Naive B cell (primary cell): ENCODE measurements at regions not wholly inside any gene's neighbourhood (a gene's known extent, or its start where the extent isn't known, plus 50 kb on each side); places are given as distances from the start of the nearest gene placed in this dataset.

Experiments
- ATAC-seq, 2 donors: fragments of 150-1000 bp; cut with Tn5 transposase; 2 replicates each; pipeline ENCODE4 v1.10.0; 2021; ENCODE audit warnings: low read depth in 2 of 2, mild to moderate bottlenecking in 2 of 2, moderate library complexity in 2 of 2
- DNase-seq: peaks from one replicate; pipeline ENCODE4 v3.0.0; 2022
- H3K27ac Mint-ChIP-seq, 6 donors: one replicate each; pipeline ENCODE4 v1.8.0; 2020 to 2022; ENCODE audit warnings: mild to moderate bottlenecking in 6 of 6, mixed read lengths in 6 of 6, moderate library complexity in 5 of 6, inconsistent platforms in 2 of 6
- H3K27me3 Mint-ChIP-seq, 3 donors: one replicate each; pipeline ENCODE4 v1.8.0; 2021 to 2022; ENCODE audit warnings: mixed read lengths in 3 of 3, mild to moderate bottlenecking in 1 of 3
- H3K36me3 Mint-ChIP-seq, 2 donors: one replicate each; pipeline ENCODE4 v1.8.0; 2020 to 2022; ENCODE audit warnings: mixed read lengths in 2 of 2, inconsistent platforms in 1 of 2, mild to moderate bottlenecking in 1 of 2
- H3K4me1 Mint-ChIP-seq, 3 donors: one replicate each; pipeline ENCODE4 v1.8.0; 2020 to 2022; ENCODE audit warnings: mixed read lengths in 3 of 3, inconsistent platforms in 1 of 3, mild to moderate bottlenecking in 1 of 3, moderate library complexity in 1 of 3
- H3K4me3 Mint-ChIP-seq, 8 donors: one replicate each; pipeline ENCODE4 v1.8.0; 2020 to 2022; ENCODE audit warnings: mild to moderate bottlenecking in 8 of 8, mixed read lengths in 8 of 8, moderate library complexity in 8 of 8, inconsistent platforms in 2 of 8
- H3K9me3 Mint-ChIP-seq, 7 donors: one replicate each; pipeline ENCODE4 v1.8.0; 2020 to 2022; ENCODE audit warnings: mixed read lengths in 7 of 7, mild to moderate bottlenecking in 5 of 7, inconsistent platforms in 2 of 7, moderate library complexity in 1 of 7

DNA sequence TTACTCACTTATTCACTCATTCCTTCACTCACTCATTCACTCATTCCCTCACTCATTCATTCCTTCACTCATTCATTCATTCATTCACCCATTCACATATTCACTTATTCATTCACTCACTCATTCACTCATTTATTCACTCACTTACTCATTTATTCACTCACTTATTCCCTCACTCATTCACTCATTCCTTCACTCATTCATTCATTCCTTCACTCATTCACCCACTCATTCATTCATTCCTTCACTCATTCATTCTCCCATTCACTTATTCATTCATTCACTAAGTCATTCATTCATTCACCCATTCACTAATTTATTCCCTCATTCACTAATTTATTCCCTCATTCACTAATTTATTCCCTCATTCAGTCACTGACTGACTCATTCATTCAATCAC lies 127.6 kb downstream of the EDN3 start:
- H3K4me3 Mint-ChIP-seq: no peak overlapping the region
- H3K36me3 Mint-ChIP-seq: no peaks in the 10 kb centered on the region
- peaks cover 0 to 5% (median 0%) of the 10 kb centered on the region in 7 donors for H3K9me3 Mint-ChIP-seq
- DNase-seq (no peak), ATAC-seq (no peak)
- H3K4me1 Mint-ChIP-seq: peaks cover 0 to 17% (median 13%) of the 10 kb centered on the region in 3 donors
- H3K27me3 Mint-ChIP-seq: peaks cover 3 to 9% (median 3%) of the 10 kb centered on the region in 3 donors
- H3K27ac Mint-ChIP-seq: no peak overlapping the region

DNA sequence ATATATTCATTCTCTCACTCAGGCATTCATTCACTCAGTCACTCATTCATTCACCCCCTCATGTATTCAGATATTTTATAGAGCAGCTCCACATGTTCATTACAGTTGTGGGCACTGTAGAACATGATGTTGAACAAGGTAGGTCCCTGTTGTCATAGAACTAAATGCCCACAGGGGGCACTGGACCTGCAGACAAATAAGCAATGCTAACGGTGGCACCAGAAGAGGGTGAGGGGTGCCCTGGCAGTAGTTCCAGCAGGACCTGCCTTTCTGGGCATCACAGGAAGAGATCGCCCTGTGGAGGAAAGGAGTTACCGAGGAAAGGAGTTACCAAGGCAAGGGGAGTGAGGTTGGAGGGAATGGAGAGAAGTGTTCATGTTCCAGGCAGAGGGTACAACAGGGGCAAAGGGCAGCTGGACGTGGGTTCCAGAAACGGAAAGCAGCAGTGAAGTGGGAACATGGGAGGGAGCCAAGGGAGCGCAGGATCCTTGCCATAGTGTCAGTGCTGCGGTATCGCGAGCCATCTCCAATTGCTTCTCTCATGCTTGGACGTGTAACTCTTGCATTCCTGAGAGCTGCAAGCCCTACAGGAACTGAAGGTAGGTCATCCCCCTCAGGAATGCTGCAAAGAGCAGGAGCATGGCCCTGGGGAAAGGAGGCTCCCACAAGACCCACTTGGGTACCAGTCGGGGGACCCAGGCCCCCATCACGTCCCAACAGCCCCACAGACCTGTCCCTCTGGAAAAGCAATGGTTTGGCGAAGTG lies 128.2 kb downstream of the EDN3 start:
- Mint-ChIP-seq H3K27ac (peak overlapping the region in 3 of 6 donors; percentile 26 to 90 (median 70)), H3K4me3 (peak overlapping the region in 3 of 8 donors; percentile 13 to 46 (median 30)), H3K27me3 (peaks cover 9 to 15% (median 9%) of the 10 kb centered on the region in 3 donors), H3K9me3 (peaks cover 0 to 5% (median 0%) of the 10 kb centered on the region in 7 donors), H3K36me3 (no peaks in the 10 kb centered on the region), H3K4me1 (peaks cover 0 to 17% (median 13%) of the 10 kb centered on the region in 3 donors)
- DNase-seq (no peak), ATAC-seq (no peak)

DNA sequence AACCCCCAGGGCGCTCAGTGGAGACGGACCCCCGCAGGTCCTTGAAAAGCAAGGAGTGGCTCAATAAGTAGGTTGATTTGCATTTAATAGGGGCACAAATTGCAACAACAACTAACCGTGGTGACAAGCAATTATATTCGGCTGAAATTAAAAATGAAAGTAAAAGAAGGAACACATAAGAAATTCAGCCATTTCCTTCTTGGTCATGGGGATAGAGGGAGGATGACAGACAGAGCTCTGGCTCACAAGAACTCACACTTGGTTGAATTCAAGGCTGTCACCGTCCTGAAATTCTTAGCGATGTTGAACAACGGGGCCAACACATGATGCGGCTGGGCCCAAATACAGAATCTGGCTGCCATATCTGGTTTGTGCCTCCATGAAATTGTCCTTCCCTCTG lies 129.0 kb downstream of the EDN3 start:
- no peaks in the 10 kb centered on the region for H3K36me3 Mint-ChIP-seq
- H3K9me3 Mint-ChIP-seq: peaks cover 0 to 5% (median 0%) of the 10 kb centered on the region in 7 donors
- peaks cover 9 to 16% (median 11%) of the 10 kb centered on the region in 3 donors for H3K27me3 Mint-ChIP-seq
- ATAC-seq (no peak), DNase-seq (no peak)
- peak overlapping the region in 2 of 6 donors; percentile 70 to 90 for H3K27ac Mint-ChIP-seq
- H3K4me1 Mint-ChIP-seq: peaks cover 0 to 17% (median 13%) of the 10 kb centered on the region in 3 donors
- peak overlapping the region in 5 of 8 donors; percentile 15 to 51 (median 30) for H3K4me3 Mint-ChIP-seq

DNA sequence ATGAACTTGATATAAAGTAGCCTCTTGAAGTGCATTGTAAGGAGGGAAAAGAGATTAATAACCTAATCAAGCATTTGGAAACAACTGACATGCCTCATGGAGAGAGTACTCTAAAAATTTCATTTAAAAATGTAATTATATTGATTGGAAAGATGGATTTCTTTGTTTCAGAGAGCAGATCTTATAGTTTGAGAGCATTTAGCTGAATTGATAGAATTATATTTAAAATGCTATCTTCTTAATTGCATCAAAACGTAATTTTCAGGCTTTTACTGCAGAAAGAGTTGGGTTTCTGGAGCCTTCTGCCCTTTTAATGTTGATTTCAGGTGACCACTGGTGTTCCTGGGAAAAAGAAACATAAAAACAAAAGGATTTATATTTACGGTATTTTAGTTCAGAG lies 130.6 kb downstream of the EDN3 start:
- no peak overlapping the region for H3K4me3 Mint-ChIP-seq
- peaks cover 0 to 5% (median 0%) of the 10 kb centered on the region in 7 donors for H3K9me3 Mint-ChIP-seq
- H3K36me3 Mint-ChIP-seq: no peaks in the 10 kb centered on the region
- DNase-seq: no peak
- peaks cover 0 to 17% (median 13%) of the 10 kb centered on the region in 3 donors for H3K4me1 Mint-ChIP-seq
- H3K27ac Mint-ChIP-seq: no peak overlapping the region
- no peak for ATAC-seq
- H3K27me3 Mint-ChIP-seq: peaks cover 9 to 15% (median 11%) of the 10 kb centered on the region in 3 donors

DNA sequence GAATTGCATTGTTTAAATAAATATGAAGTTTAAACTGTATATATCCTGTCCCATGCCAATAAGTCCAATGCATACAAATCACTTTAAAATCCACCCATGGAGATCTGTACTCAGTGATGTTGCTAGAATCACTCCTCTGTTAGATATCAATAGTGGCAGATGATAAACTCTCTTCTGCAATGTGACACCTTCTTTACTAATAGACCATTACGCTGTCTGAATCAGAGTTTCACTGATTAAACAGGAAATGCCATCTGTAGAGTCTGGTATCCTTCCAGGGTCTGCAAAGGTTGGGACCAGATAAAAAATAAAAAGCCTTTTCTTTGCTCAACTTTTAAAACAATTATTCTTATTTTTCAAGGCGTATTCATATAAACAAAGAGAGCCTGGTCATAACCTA lies 134.5 kb downstream of the EDN3 start:
- DNase-seq (no peak), ATAC-seq (no peak)
- Mint-ChIP-seq H3K27ac (no peak overlapping the region), H3K9me3 (peaks cover 0 to 2% (median 0%) of the 10 kb centered on the region in 7 donors), H3K4me1 (no peaks in the 10 kb centered on the region), H3K4me3 (no peak overlapping the region), H3K36me3 (no peaks in the 10 kb centered on the region), H3K27me3 (peaks cover 11 to 20% (median 17%) of the 10 kb centered on the region in 3 donors)

DNA sequence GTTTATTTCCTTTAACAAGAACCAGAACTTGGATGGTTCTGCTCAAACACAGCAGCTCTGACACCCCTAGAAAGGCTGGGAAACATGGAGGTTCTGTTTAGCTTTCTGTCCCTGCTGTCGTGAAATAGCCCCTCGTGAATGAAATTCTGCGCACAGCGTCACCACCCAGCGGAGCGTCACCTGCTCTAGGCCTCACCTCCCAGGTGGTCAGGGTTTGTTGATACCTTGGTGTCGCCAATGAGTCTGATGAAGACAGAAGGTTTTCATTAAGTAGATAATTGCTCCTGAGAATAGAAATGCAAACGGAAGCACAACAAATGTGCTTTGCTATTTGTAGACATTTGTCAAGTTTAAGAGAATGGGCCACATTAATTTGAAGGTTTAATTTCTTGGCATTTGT lies 135.1 kb downstream of the EDN3 start:
- no peak overlapping the region for H3K27ac Mint-ChIP-seq

DNA sequence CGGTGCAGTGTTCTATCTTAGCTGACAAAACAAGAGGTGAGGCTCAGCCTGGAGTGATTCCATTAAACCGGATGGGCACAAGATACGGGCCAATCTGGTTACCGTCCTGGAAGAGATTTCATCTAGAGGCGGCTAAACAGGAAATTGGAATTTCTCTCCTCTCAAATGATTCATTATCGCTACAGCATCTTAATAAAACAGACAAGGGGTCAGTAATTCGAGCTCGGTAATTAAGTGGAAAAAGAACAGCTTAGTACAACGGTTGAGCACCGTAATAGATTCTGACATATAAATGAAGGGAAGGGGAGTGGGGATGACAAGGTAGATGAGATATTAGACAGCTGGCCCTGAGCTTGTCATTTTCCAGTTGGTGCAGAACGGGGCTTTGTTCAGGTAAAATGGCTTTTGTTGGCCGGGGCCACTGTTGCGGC lies 137.2 kb downstream of the EDN3 start:
- no peak for DNase-seq
- Mint-ChIP-seq H3K4me1 (no peaks in the 10 kb centered on the region), H3K27me3 (peaks cover 28 to 36% (median 30%) of the 10 kb centered on the region in 3 donors), H3K36me3 (no peaks in the 10 kb centered on the region), H3K9me3 (peaks cover 0 to 2% (median 0%) of the 10 kb centered on the region in 7 donors), H3K27ac (no peak overlapping the region), H3K4me3 (no peak overlapping the region)
- no peak for ATAC-seq

More for the DNA sequence above, 135.1 kb downstream of the EDN3 start:
- Mint-ChIP-seq H3K27me3 (peaks cover 11 to 20% (median 17%) of the 10 kb centered on the region in 3 donors), H3K9me3 (peaks cover 0 to 2% (median 0%) of the 10 kb centered on the region in 7 donors), H3K36me3 (no peaks in the 10 kb centered on the region), H3K4me1 (no peaks in the 10 kb centered on the region), H3K4me3 (no peak overlapping the region)
- DNase-seq (no peak), ATAC-seq (no peak)

DNA sequence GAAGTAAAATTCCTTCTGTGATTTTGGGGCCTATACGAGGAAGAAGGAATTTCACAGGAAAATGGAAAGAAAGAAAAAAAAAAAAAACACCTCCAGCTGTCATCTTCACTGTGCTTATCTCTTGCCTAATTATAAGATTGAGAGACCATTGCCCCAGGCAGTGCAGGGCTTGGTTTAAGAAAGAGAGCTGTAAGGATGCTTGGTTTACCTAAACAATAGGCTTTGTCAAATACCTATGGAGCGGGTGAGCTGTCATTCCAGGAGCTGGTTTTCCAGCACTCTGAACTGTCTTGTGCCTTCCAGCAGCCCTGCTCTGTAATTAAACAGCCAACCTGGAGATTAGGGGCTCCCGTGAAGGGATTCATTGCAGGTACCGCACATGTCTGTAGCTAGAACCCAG lies 137.8 kb downstream of the EDN3 start:
- no peak overlapping the region for H3K4me3 Mint-ChIP-seq
- peaks cover 0 to 2% (median 0%) of the 10 kb centered on the region in 7 donors for H3K9me3 Mint-ChIP-seq
- peaks cover 27 to 37% (median 30%) of the 10 kb centered on the region in 3 donors for H3K27me3 Mint-ChIP-seq
- DNase-seq (no peak), ATAC-seq (no peak)
- H3K27ac Mint-ChIP-seq: no peak overlapping the region
- H3K4me1 Mint-ChIP-seq: no peaks in the 10 kb centered on the region
- no peaks in the 10 kb centered on the region for H3K36me3 Mint-ChIP-seq

DNA sequence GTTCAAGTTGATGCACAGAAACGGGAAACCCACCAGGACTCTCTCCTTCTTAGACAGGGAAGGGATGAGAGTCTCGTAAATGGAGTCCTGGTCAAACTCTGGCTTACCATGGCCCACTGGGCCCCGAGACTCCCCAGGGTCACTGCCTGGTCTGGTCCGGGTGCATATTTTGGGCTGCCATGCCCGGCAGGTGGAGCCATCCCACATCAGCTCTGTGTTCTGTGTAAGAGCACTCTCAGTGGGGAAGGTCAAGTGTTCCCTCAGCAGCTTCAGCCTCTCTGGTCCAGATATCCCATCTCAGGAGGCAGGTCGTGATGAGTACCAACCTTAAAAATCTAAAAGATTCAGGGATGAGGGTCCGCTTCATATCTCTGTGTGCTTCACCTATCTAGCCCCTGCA lies 138.8 kb downstream of the EDN3 start:
- DNase-seq (no peak), ATAC-seq (no peak)
- Mint-ChIP-seq H3K4me1 (no peaks in the 10 kb centered on the region), H3K36me3 (no peaks in the 10 kb centered on the region), H3K27me3 (peaks cover 32 to 41% (median 34%) of the 10 kb centered on the region in 3 donors), H3K9me3 (no peaks in the 10 kb centered on the region), H3K4me3 (no peak overlapping the region), H3K27ac (no peak overlapping the region)

DNA sequence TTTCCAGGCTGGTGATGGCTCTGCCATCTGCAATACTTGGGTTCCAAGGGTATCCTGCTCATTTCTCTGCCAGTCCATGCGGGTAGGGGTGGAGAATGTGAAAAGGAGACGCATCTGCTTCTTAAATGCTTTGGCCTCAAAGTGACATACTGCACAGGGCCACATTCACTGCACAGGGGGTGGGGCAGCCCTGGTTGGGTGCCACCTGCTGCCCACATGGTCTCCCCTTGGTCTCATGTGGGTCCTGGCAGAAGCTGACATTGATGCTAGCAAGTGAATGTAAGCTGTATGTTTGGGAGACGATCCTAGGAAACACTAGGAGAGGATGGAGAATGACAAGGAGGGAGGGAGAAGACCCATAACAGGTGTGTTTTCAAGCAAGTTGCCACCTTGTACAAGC lies 140.9 kb downstream of the EDN3 start:
- peaks cover 44 to 61% (median 49%) of the 10 kb centered on the region in 3 donors for H3K27me3 Mint-ChIP-seq

DNA sequence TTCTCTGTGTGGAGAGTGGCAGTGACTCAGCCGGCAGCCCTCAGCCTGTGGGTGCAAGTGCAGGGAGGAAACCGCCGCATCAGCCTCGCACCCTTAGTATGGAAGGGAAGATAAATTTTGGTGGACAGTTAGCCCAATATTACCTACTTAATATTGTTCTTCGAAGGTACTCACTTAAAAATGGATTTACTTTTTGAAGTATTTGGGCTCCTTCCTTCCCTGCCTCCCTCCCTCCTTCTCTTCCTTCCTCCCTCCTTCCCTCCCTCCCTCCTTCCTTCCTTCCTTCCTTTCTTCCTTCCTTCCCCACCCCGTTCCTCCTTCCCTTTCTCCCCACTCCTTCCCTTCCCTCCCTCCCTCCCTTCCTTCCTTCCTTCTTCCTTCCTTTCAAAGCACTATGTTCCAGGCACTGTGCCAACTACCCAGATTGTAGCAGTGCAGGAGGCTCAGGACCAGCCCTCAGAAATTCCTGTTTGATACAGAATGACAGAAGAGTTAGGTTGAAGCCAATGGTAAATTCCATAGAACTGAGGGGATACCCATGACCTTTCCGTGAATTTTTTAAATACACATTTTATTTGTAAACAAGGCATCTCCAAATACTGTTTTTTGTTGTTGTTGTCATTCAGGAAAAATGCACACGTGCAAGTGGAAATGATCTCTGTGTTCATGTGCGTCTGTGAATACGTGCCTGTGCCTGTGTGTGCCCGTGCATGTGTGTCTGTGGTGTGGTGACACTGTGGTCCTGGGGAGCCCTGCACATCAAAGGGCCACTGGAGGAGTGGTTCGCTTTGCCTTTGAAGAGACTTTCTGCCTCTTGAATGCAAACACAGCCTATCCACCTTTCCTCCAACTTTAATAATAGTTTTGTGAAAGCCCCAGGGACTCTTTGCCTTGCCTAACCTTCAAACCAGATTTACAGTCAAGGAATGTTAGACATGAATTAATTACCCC lies 141.7 kb downstream of the EDN3 start:
- H3K4me3 Mint-ChIP-seq: no peak overlapping the region
- no peak for ATAC-seq
- peaks cover 44 to 66% (median 52%) of the 10 kb centered on the region in 3 donors for H3K27me3 Mint-ChIP-seq
- no peak for DNase-seq
- H3K9me3 Mint-ChIP-seq: no peaks in the 10 kb centered on the region
- no peaks in the 10 kb centered on the region for H3K4me1 Mint-ChIP-seq
- no peak overlapping the region for H3K27ac Mint-ChIP-seq
- no peaks in the 10 kb centered on the region for H3K36me3 Mint-ChIP-seq

More for the DNA sequence above, 140.9 kb downstream of the EDN3 start:
- Mint-ChIP-seq H3K9me3 (no peaks in the 10 kb centered on the region), H3K4me1 (no peaks in the 10 kb centered on the region), H3K36me3 (no peaks in the 10 kb centered on the region), H3K4me3 (no peak overlapping the region), H3K27ac (no peak overlapping the region)
- DNase-seq: no peak
- no peak for ATAC-seq

DNA sequence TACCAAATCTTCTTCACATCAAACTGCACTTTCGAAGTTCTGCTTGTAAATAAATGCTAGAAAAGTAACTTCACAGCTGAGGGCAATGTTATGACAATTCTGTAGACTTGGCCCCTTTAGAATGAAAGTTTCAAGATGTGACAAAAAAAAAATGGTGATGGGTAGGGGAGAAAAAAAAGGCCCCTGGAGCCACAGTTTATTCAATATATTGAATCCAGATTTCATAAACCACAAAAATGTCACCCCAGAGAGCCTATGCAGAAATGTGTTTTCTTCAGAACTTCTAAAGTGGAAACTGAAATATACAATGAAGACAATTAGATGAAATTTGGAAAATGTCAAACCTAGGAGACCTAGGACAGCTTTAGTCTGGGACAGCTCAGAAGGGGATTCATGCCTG lies 143.1 kb downstream of the EDN3 start:
- no peaks in the 10 kb centered on the region for H3K36me3 Mint-ChIP-seq
- H3K4me3 Mint-ChIP-seq: no peak overlapping the region
- ATAC-seq (no peak), DNase-seq (no peak)
- no peaks in the 10 kb centered on the region for H3K4me1 Mint-ChIP-seq
- H3K27me3 Mint-ChIP-seq: peaks cover 51 to 75% (median 61%) of the 10 kb centered on the region in 3 donors
- no peak overlapping the region for H3K27ac Mint-ChIP-seq
- no peaks in the 10 kb centered on the region for H3K9me3 Mint-ChIP-seq

DNA sequence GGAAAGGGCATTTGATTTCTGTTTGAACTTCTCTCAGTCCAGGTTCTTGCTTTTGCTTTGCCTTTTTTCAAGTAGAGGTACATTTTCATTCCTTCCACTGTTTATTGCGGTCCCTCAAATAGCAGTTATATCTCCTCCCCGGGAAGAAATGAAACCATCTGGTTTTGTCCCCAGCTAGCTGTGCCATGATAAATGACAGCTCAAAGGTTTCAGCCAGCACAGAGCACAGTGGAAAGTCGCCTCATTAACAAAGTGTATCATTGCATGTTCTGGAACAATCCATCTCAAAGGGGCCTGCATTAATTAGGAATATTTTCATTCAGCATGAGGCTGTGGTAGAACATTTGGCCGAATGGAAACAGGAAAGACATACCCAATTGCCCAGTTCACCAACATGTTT lies 146.0 kb downstream of the EDN3 start:
- no peaks in the 10 kb centered on the region for H3K4me1 Mint-ChIP-seq
- no peak for ATAC-seq
- H3K9me3 Mint-ChIP-seq: no peaks in the 10 kb centered on the region
- no peaks in the 10 kb centered on the region for H3K36me3 Mint-ChIP-seq
- no peak overlapping the region for H3K4me3 Mint-ChIP-seq
- DNase-seq: no peak
- H3K27ac Mint-ChIP-seq: no peak overlapping the region
- H3K27me3 Mint-ChIP-seq: peaks cover 57 to 87% (median 67%) of the 10 kb centered on the region in 3 donors
